RWPE2 (cell line): ENCODE measurements at regions not wholly inside any gene's neighbourhood (a gene's known extent, or its start where the extent isn't known, plus 50 kb on each side); places are given as distances from the start of the nearest gene placed in this dataset.
A peak's percentile ranks its signal among the peaks of the same experiment; 100 is the strongest.

Experiments used
- ATAC-seq: fragments of 200-7000 bp; cut with Tn5 transposase; 3 replicates; pipeline ENCODE4 v1.9.1; 2021; ENCODE audit warnings: low read depth
- DNase-seq: peaks from one replicate; pipeline ENCODE4 v3.0.0-alpha.2; 2020; ENCODE audit warnings: low spot score
- H3K27ac ChIP-seq: fragments of 450-650 bp; 2 replicates; pipeline ENCODE4 v1.5.1; 2017; ENCODE audit warnings: mild to moderate bottlenecking; ENCODE audit not compliant: poor library complexity, severe bottlenecking
- H3K27me3 ChIP-seq: fragments of 250-450 bp; sonication (Bioruptor Pico); 2 replicates; pipeline ENCODE4 v1.5.1; 2021; ENCODE audit warnings: mild to moderate bottlenecking, moderate library complexity; ENCODE audit not compliant: insufficient read depth, poor library complexity, severe bottlenecking
- H3K36me3 ChIP-seq: fragments of 250-450 bp; sonication (Bioruptor Pico); 2 replicates; pipeline ENCODE4 v1.5.1; 2020; ENCODE audit warnings: low read depth, mild to moderate bottlenecking, moderate library complexity
- H3K4me1 ChIP-seq: fragments of 250-450 bp; sonication (Bioruptor Pico); 2 replicates; pipeline ENCODE4 v1.5.1; 2021; ENCODE audit warnings: mild to moderate bottlenecking, moderate library complexity; ENCODE audit not compliant: insufficient read depth, poor library complexity, severe bottlenecking
- H3K4me3 ChIP-seq: fragments of 250-450 bp; sonication (Bioruptor Pico); 2 replicates; pipeline ENCODE4 v1.5.1; 2021; ENCODE audit warnings: mild to moderate bottlenecking, moderate library complexity; ENCODE audit not compliant: severe bottlenecking
- H3K9me3 ChIP-seq: fragments of 250-450 bp; sonication (Bioruptor Pico); 2 replicates; pipeline ENCODE4 v1.5.1; 2021; ENCODE audit warnings: mild to moderate bottlenecking, moderate library complexity; ENCODE audit not compliant: severe bottlenecking
- TF ChIP-seq, protein P1 (sequence below): fragments of 450-650 bp; IDR thresholded peaks from one replicate; pipeline ENCODE4 v1.5.1; 2017; ENCODE audit warnings: mild to moderate bottlenecking, moderate library complexity; ENCODE audit not compliant: poor library complexity, severe bottlenecking

DNA sequence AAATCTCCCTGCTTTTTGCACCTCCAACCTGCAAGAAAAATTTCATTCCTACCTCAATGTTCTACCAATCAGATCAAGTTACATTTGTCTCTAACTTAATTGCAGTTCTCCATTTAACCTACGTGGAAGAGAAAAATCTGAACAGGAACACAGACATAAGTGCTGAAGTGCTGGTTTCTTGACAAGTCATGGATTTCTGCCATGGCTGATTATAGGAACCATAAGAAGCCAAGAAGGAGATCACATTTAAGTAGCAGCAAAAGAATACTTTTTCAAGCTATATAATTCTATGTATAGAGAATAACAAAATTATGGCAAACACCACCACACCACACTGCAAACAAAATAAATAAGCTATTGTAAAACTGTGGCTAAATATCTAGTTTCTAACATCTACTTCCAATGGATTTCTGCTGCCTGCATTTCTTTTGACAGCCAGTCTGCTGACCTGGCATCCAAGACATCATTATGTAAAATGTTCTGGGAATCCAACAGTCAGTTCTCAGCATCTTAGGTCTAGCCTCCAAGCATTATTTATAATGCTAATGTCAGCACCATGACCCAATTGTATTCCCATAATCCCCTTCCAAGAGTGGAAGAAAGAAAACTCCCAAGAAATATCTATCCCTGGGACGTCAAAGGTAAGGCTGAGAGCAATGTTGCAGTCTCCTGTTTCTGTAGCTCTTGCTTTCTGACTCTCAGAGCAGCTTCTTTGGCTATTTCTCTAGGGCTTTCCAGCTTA, 50.8 kb upstream of the GAB1 start:
- Histone ChIP-seq H3K27ac (no peak overlapping the region), H3K9me3 (no peaks in the 10 kb centered on the region), H3K4me3 (no peak overlapping the region), H3K36me3 (no peaks in the 10 kb centered on the region), H3K27me3 (no peaks in the 10 kb centered on the region), H3K4me1 (peaks cover 13% of the 10 kb centered on the region)
- no peak for DNase-seq
- TF ChIP-seq, protein P1, sequence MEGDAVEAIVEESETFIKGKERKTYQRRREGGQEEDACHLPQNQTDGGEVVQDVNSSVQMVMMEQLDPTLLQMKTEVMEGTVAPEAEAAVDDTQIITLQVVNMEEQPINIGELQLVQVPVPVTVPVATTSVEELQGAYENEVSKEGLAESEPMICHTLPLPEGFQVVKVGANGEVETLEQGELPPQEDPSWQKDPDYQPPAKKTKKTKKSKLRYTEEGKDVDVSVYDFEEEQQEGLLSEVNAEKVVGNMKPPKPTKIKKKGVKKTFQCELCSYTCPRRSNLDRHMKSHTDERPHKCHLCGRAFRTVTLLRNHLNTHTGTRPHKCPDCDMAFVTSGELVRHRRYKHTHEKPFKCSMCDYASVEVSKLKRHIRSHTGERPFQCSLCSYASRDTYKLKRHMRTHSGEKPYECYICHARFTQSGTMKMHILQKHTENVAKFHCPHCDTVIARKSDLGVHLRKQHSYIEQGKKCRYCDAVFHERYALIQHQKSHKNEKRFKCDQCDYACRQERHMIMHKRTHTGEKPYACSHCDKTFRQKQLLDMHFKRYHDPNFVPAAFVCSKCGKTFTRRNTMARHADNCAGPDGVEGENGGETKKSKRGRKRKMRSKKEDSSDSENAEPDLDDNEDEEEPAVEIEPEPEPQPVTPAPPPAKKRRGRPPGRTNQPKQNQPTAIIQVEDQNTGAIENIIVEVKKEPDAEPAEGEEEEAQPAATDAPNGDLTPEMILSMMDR = no peak
- no peak for ATAC-seq

DNA sequence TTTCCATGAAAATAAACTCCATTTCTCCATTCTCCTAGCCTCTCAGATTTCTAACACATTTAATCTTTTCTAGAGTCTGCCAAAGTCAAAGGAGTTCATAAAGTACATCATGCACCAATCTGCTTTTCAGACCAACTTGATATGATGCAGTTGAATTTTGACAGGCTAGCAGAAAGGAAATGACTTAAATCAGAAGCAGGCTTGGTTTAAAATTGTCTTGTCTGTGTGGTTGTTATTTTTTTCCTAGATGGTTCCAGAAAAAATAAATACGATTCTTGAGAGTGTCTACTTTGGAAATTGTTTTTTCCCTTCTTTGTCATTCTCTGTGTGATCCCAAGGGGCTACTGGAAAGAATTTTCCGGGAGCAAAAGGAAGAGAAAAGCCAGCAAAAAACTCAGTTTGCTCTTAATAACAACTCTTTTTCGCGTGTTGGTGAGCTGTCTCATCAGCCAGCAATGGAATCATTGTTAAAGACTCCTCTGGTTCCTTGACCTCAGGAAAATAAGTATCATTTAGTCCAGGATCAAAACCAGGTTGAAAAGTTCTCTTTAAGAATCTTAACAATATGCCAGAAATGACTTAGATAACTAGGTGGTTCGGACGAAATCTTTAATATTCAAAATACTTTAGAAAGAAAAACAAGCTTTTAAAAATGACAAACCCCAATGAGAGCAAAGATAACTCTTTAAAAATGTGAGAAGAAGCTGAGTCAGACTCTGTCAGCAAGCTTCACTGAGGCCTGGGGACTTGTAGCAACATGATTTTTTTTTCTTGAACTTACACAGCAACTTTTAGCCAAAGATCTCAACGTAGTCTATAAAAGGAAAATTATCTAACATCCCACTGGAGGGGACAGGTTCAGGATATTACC, 49.7 kb upstream of the GAB1 start:
- peak; percentile 88 for ATAC-seq
- peak overlapping the region; percentile 54 for H3K27ac ChIP-seq
- no peaks in the 10 kb centered on the region for H3K27me3 ChIP-seq
- no peaks in the 10 kb centered on the region for H3K36me3 ChIP-seq
- H3K4me3 ChIP-seq = no peak overlapping the region
- TF ChIP-seq, protein P1 = no peak
- H3K4me1 ChIP-seq = peaks cover 13% of the 10 kb centered on the region
- DNase-seq = no peak
- no peaks in the 10 kb centered on the region for H3K9me3 ChIP-seq
